DOHH2 (cell line): ENCODE measurements at regions not wholly inside any gene's neighbourhood (a gene's known extent, or its start where the extent isn't known, plus 50 kb on each side); places are given as distances from the start of the nearest gene placed in this dataset.

ENCODE experiments used
- EZH2phosphoT487 ChIP-seq: fragments of 200-600 bp; sonication (generic); IDR thresholded peaks from 2 replicates; pipeline ENCODE4 v1.6.1; 2017; ENCODE audit warnings: borderline replicate concordance, mild to moderate bottlenecking, antibody characterized with exemption, low read length, moderate library complexity, mixed read lengths
- TF ChIP-seq, protein P1 (sequence below): fragments of 200-600 bp; sonication (generic); IDR thresholded peaks from one replicate; pipeline ENCODE4 v1.5.1; 2014; ENCODE audit warnings: antibody characterized with exemption, mild to moderate bottlenecking, low read depth, low read length; ENCODE audit not compliant: poor library complexity, severe bottlenecking

- TF ChIP-seq, protein P1, sequence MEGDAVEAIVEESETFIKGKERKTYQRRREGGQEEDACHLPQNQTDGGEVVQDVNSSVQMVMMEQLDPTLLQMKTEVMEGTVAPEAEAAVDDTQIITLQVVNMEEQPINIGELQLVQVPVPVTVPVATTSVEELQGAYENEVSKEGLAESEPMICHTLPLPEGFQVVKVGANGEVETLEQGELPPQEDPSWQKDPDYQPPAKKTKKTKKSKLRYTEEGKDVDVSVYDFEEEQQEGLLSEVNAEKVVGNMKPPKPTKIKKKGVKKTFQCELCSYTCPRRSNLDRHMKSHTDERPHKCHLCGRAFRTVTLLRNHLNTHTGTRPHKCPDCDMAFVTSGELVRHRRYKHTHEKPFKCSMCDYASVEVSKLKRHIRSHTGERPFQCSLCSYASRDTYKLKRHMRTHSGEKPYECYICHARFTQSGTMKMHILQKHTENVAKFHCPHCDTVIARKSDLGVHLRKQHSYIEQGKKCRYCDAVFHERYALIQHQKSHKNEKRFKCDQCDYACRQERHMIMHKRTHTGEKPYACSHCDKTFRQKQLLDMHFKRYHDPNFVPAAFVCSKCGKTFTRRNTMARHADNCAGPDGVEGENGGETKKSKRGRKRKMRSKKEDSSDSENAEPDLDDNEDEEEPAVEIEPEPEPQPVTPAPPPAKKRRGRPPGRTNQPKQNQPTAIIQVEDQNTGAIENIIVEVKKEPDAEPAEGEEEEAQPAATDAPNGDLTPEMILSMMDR: no peak
- no peak for TF ChIP-seq EZH2phosphoT487
These were observed 59.3 kb upstream of the RIOK2 start for GRCh38 chr5:97242341-97242740.
